Renal cortical epithelial cell (primary cell): ENCODE measurements at regions not wholly inside any gene's neighbourhood (a gene's known extent, or its start where the extent isn't known, plus 50 kb on each side); places are given as distances from the start of the nearest gene placed in this dataset.
"Not testable (repeated sequence)": the region's sequence is repeated elsewhere in the genome, so short reads cannot be mapped to it uniquely, and the experiment has no call there.

ENCODE experiments used
- DNase-seq: peaks from one replicate; pipeline ENCODE4 v3.0.0-alpha.2; 2011; ENCODE audit warnings: low read depth

DNA sequence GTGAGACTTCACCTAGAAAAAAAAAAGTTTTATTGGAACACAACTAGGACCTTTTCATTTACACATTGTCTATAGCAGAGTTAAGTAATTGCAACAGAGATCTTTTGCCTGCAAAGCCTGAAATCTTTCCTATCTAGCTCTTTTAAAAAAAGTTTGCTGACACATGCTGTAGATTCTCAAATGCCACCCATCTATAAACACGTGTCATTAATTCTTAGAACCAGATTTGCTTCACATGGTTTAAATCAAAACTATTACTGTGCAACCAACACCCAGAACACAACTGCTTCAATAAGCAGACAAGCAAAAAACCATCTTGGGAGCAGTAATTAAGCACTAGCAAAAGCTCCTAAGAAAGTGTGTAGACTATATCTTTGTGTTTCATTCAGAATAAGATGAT is 55.0 kb downstream of the OXSM start:
- DNase-seq, result no peak

DNA sequence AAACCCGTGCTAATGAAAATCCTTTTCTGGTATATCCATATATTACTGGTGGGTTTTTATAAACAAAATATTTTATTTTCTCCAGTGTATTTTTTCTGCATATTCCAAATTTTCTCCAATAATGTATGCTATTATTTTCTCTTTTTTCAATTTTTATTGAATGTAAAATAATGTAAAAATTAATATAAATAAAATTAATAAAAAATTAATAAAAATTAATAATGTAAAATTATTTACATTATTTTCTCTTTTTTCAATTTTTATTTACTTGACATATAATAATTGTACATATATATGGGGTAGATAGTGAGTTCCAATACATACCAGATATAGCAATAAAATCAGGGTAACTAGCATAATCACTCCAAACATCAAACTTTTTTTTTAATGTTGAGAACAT is 56.4 kb downstream of the OXSM start:
- no peak for DNase-seq

DNA sequence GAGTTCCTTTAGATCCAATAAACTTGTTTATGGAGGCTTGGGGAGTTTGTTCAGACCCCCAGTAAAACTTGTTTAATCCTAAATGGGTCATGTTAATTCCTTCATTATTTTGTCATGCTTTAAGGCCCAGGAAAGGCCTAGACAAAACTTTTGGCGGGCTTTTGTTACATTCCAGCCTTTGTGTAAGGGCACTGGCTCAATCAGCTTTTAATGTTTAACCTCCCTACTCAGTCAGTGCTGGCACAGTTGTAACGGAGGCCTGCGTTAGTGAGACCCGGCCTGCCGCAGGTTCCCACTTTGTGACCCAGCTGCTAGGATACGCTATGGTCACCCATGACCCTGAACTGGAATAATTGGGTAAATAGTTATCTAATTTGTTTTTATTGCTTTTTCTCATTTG is 59.2 kb downstream of the OXSM start:
- peak; percentile 72 for DNase-seq

DNA sequence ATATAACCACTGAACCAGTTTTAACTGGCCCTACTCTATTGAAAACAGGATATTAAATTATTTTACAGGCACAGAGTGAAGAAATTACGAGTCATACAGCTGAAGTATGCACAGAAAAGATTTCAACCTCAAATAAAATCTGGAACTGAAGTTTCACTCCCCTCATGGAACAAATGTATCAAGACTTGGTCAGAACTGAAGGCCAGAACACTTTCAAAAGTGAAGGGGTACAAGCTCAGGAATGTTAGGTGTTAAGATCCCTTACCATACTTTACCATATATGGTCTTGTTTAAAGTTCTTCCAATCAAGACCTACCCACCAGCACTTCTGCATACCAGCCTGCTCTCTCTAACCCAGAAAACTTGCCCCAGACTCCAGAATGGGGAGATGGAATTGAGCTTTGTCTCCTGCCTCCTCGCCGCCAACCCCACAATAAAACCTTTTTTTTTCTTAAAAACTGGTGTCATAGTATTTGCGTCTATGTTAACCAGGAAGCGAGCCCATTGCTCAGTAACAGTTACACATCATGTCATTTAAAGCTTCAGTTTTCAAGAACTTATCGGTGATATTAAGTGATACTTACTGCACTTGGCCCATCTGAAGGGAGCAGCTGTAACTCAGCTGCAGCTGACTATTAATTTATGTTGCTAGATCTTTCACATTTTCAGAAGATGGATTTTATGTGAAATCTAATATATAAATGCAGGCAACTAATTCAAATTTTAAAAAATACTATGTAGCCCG is 59.9 kb downstream of the OXSM start:
- peak; percentile 66 for DNase-seq

DNA sequence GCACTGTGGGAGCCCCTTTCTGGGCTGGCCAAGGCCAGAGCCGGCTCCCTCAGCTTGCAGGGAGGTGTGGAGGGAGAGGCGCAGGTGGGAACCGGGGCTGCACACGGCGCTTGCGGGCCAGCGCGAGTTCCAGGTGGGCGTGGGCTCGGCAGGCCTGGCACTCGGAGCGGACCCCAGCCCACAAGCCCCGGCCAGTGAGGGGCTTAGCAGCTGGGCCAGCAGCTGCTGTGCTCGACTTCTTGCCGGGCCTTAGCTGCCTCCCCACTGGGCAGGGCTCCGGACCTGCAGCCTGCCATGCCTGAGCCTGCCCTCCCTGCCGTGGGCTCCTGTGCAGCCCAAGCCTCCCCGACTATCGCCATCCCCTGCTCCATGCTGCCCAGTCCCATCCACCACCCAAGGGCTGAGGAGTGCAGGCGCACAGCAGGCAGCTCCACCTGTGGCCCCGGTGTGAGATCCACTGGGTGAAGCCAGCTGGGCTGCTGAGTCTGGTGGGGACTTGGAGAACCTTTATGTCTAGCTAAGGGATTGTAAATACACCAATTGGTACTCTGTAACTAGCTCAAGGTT is 61.9 kb downstream of the OXSM start:
- not testable (repeated sequence) for DNase-seq

DNA sequence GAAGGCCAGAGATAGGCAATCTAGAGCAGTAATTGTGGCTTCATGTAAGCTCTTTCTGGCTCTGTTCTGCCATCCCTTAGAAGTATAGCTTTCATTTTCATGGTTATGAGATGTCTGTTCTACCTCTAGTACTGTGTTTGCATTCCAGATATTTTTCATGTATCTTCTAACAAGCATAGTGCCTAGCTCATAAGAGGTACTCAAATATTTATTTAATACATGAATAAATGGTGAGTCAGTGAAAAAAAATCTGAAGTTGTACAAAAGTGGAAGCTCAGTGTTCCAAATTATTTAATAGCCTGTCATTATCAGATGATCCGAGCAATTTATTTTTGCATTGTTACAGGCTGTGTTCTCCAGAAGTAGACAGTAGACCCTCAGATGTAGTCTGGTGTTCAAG is 64.3 kb downstream of the OXSM start:
- no peak for DNase-seq

DNA sequence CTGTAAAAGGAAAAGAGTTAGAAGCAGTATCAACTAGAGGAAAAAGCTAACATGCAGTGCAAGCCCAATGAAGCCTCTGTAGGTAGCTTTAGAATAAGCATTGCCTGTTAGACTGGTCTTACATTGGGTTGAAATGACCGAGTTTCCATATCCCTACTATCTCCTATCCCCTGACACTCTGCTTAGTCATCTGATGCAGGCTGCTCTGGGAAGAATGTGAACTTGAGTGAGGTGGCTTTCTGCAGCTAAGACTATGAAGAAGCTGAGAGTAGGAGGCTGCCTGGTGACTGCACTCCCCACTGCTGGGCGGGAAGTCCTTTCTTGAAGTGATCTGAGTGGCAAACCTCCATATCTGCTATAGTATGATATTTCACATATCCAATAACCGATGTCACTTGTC is 64.7 kb downstream of the OXSM start:
- DNase-seq, result no peak

DNA sequence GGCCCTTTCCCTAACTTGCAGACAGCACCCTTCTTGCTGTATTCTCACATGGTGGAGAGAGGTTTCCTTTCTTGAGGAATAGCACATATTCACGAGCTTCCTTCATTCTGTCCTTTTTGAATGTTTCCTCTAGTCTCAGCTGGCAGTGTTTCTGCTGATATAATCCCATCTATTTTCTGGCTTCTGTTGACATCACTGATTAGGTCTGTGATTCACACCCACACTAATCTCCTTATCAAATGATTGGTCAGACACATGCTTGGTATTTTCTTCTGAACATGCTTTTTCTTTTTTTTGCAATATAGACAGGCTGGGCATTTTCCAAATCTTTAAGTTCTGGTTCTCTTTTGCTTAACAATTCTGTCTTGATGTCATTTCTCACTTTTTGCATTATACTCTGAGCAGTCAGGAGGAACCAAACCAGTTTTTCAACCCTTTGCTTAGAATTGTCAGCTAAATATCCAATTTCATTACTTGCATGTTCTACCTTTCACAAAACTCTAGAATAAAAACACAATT is 65.4 kb downstream of the OXSM start:
- DNase-seq, result no peak

DNA sequence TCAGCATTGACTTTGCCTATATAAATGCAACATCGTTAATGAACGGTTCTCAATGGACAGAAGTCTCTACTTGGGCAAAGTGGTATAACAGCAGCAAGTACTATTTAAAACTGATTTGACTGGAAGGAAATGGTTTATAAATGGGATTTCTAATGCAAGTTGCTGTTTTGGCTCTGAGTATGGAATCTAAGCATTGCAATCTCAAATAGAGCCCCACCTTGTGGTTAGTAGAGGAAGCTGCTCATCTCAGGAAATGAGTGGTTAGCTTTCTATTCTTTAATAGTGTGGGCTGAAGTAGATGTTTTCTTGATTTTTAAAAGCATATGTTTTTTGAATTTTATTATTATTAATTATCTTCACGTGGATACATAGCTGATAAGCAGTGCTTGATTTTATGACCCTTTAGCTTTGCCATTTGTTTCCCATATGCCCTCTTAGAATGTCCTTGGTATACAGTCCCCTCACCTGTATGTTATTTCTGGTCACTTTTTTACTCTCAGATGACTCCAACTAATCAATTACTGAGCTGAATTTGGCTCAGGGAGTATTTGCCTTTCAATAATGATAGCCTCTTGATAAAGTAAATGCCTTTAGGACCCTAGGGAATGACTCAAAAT is 67.1 kb downstream of the OXSM start:
- DNase-seq, result peak; percentile 58

DNA sequence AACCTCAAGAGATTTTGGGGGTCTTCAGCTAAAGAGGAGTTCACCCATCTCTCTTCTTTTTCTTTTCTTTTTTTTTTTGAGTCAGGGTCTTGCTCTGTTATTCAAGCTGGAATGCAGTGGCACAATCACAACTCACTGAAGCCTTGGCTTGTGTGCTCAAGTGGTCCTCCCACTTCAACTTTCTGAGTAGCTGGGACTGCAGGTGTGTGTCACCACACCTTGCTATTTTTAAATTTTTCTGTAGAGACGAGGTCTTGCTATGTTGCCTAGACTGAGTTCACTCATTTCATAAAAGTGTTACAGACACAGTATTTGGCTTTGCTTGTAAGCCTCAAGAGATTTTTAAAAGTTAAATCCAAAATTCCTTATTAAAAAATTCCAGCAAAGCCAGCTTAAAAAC is 71.7 kb downstream of the OXSM start:
- DNase-seq, result no peak

DNA sequence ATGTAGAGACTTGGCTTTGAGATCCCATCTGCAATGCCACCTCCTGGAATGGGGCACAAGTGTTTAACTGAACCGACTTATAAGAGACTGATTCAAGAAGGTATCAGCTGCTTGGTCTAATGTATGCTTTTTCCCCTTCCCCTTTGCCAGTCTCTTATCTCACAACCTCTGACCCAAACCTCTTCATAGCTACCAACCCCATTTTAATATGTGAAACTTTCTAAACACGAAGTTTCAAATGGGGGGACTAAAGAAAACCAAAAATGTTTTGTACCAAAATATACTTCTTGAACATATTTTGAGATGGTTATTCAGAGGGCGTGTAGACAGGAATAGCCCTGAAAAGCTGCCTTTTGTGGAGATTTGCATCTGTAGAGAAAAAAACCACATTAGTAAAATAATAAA is 73.1 kb downstream of the OXSM start:
- DNase-seq, result no peak

DNA sequence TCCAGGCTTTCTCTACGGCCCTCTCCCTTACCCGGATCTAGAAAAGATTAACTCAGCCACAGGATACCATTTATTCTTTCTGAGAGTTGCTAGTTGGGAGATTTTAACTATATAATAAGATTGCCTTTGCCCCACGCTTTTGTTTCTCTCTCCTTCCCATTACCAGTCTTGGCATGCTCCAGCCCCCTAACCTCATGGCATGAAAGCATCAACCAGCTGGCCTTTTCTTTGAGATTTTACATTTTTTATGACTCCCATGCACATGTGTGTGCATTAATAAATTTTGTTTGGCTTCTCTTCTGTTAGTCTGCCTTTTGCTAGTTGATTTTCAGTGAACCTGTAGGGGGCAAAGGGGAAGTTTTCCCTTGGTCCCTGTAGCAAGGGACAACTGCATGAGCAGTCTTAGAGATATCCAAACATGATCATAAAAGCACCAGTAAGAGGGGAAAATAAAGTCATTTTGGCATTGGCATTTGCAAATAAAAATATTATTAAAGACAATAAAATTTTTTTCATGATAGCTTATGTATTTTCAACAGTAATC is 73.6 kb downstream of the OXSM start:
- DNase-seq, result no peak

DNA sequence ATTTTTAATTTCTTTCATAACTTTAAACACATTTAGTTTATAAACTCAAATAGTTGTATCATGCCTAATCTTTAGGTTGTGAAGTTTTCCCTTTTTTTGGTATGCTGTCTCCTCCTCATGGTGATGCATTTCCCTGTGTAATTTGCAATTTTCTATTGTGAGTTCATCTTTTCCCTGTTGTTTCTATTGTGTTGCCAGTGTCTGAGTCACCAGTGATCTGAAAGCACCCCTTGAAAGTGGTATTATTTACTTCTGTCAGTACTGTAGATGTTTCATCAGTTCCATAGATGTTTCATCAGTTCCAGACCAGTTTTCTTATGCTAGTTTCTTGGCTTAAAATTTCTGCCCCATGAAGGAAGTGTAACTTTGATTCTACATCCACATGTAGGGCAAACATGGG is 80.6 kb downstream of the OXSM start:
- DNase-seq, result no peak

DNA sequence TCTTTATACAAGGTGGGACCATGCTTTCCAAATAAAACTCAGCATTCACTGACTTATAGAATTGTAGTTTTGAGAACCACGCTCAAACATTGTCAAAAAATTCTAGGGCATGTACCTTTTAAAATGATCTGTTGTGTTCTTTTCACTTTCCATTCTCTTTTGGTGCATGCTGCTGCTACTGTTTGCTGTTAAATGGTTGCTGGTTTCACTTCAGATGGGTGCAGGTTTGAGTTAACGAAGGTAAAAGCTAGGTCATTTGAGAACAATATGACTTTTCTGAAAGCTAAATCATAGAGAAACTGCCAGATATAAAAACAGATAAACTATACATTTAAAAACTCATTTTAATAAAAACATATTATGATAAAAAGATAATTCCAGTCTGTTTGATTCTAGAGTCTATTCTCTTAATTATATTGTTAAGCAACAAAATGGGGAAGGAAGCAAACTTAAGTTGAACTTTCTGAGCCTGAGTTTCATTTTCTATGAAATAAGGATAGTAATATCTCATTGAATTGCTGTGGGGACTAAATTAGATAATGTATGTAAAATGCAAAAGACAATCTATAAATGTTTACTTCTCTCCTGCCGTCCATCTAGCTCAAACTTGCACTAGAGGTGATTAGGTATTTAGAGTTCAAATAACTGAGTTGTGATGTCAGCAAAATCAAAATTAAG is 82.4 kb downstream of the OXSM start:
- no peak for DNase-seq

DNA sequence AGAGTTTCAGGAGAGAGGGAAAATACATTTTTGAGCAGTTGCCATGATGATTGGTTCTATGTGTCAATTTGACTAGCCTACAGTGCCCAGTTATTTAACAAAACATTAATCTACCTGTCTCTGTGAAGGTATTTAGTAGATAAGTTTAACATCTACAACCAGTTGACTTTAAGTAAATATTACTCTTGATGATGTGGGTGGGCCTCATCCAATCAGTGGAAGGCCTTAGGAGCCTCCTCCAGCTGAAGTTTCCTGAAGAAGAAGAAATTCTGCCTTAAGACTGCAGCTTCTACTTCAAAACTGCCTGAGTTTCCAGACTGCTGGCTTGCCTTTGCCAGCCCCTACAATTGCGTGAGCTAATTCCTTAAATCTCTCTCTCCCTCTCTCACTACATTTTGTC is 93.6 kb downstream of the OXSM start:
- DNase-seq, result no peak

DNA sequence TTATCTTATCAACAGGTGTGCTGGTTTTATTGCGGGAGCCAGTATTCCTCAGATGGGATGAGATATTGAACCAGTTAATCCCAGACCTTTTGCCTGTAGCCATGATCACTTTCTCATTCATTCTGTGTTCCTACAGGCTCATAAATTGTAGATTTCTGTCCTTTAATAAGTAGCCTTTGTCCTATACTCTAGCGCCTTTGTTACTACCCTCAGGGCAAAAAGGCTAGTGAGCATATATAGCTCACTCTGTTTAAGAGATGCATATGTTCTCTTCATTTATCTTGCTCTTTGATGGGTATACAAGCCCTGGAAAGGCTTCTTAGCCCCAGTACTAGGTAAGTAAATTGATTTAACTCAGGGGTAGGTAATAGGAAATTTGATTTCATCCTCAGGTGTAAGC is 95.1 kb downstream of the OXSM start:
- no peak for DNase-seq

DNA sequence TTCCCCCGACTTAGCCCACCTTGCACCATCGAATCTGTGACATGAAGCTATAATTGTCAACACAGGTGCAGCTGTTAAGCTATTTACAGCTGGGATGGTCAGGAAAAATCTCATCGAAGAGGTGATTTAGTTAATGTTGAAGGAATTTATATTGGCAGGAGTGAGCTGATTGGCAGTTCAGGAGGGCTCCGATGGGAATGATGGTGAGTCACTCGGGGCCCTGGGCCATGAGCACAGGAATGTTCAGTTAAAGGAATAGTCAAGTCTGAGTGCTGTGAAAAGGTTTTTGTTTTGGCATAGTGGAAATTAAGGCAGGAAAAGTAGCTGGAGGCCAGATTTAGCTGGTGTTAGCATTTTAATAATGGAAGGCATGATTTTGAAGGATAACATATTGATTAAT is 95.7 kb downstream of the OXSM start:
- DNase-seq, result peak; percentile 91

DNA sequence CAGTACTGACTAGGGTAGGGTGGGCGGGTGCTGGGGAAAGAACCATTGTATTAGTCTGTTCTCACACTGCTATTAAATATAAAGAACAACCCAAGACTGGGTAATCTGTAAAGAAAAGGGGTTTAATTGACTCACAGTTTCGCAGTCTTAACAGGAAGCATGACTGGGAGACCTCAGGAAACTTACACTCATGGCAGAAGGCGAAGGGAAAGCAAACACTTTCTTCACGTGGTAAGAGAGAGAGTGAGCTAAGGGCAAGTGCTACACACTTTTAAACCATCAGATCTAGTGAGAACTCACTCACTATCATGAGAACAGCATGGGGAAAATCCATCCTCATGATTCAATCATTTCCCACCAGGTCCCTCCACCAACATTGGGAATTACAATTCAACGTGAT is 98.0 kb downstream of the OXSM start:
- DNase-seq, result no peak

DNA sequence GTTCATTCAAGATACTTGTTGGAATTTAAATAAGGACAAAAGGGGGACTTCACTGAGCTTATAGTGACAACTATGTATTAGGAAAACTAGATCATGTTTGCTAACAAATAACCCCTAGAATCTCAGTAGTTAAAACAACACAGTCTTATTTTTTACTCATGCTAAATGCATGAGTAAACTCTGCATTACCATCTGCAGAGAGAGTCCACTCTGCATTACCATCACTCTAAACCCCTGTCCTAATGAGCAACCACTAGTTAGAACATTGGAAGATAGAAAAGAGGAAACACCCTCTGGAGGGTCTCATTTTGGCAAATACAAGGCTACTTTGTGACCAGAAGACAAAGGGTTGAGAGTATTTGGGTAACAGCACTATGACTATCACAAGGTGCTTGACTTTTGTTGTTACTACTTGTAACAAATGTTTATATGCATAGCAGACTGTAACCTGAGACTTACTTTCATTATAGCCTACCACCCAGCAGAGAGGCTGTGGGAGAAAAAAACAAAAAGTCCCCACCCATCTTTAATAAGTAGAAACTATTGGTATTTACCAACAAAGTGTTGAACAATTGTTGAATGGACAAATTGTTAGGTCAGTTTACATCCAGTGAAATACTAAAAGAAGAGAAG is 99.1 kb downstream of the OXSM start:
- peak; percentile 51 for DNase-seq

DNA sequence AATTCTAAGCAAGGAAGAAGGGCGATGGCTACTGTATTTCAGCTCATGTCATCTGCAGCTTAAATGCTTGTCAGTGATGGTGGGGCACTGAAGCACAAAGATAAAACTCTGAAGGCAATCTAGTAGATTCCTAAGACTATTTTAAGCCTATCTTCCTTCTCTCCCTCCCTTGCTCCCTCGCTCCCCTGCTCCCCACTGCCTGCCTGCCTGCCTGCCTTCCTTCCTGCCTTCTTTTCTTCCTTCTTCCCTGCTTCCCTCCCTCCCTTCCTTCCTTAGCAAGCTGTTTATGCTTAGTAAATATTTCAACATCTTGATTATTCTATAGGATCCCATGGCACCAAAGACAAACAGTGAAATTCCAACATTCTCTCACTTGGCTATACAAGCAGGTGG is 99.6 kb downstream of the OXSM start:
- no peak for DNase-seq

DNA sequence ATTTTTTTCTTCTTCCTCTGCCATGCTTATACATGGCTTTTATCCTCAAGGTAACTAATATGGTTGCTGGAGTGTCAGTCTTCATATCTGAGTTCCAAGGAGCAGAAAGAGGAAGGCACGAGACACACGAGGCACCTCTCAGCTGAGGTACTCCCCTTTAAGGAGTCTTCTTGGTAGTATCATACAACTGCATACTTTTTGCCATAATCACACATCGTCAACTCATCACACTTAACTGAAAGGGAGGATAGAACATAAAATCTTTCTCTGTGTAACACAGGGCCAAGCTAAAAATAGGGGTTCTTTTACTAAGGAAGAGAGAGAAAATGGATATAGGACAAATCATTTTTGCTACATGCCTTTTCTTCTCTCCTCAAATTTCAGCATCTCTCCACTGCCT is 104.2 kb downstream of the OXSM start:
- no peak for DNase-seq

DNA sequence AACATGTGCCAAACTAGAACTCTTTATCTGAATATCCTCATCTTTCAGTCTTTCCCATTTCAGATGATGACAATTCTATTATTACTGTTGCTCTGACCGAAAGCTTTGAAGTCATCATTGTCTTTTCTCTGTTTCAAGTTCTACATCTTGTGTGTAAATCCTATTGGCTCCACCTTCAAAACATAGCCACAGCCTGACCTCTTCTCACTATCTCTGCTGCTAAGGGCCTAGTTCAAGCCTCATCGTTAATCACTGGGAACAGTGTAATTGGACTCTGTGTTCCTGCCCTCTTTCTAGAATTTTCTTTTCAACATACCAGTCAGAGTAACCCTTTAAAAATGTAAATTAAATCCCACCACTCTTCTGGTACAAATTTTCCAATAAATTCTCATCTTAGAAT is 105.1 kb downstream of the OXSM start:
- no peak for DNase-seq
